ENCODE measurements at regions not wholly inside any gene's neighbourhood (a gene's known extent, or its start where the extent isn't known, plus 50 kb on each side); places are given as distances from the start of the nearest gene placed in this dataset.
A peak's percentile ranks its signal among the peaks of the same experiment; 100 is the strongest.

GRCh38 chr7:91784469-91784868 lies 96.0 kb downstream of the MTERF1 start:
- TF ChIP-seq CTCF (IDR thresholded peaks at IDR 0.05) (peak in 4 of 7 experiments; percentile 29 to 36 (median 31)), POLR2A (IDR thresholded peaks at IDR 0.05) (no peak)
